Neural progenitor cell (in vitro differentiated cells): ENCODE measurements at regions not wholly inside any gene's neighbourhood (a gene's known extent, or its start where the extent isn't known, plus 50 kb on each side); places are given as distances from the start of the nearest gene placed in this dataset.

Experiments used
- DNase-seq: peaks from one replicate; pipeline ENCODE4 v3.0.0-alpha.2; 2016; ENCODE audit warnings: low spot score
- H2AFZ ChIP-seq: fragments of 200-600 bp; sonication (generic); replicated peaks from 2 replicates; pipeline ENCODE4 v1.6.1; 2016; ENCODE audit warnings: antibody characterized with exemption
- H3F3A ChIP-seq: fragments of 200-600 bp; sonication (generic); 2 replicates; pipeline ENCODE4 v1.6.1; 2016; ENCODE audit warnings: antibody characterized with exemption, low read depth
- H3K27ac ChIP-seq: fragments of 200-600 bp; sonication (generic); 2 replicates; pipeline ENCODE4 v1.5.1; 2016; ENCODE audit warnings: mild to moderate bottlenecking
- H3K27me3 ChIP-seq: fragments of 200-600 bp; sonication (generic); 2 replicates; pipeline ENCODE4 v1.6.1; 2016; ENCODE audit warnings: mild to moderate bottlenecking, moderate library complexity
- H3K36me3 ChIP-seq: fragments of 200-600 bp; sonication (generic); 2 replicates; pipeline ENCODE4 v1.5.1; 2016
- H3K4me1 ChIP-seq: fragments of 200-600 bp; sonication (generic); 2 replicates; pipeline ENCODE4 v1.6.1; 2016; ENCODE audit warnings: mixed run types
- H3K4me2 ChIP-seq: fragments of 200-600 bp; sonication (generic); 2 replicates; pipeline ENCODE4 v1.6.1; 2016
- H3K4me3 ChIP-seq: fragments of 200-600 bp; sonication (generic); 2 replicates; pipeline ENCODE4 v1.5.1; 2016
- H3K79me2 ChIP-seq: fragments of 200-600 bp; sonication (generic); 2 replicates; pipeline ENCODE4 v1.6.1; 2016; ENCODE audit warnings: low read depth
- H3K9ac ChIP-seq: fragments of 200-600 bp; sonication (generic); 2 replicates; pipeline ENCODE4 v1.6.1; 2016
- H3K9me3 ChIP-seq: fragments of 200-600 bp; sonication (generic); 2 replicates; pipeline ENCODE4 v1.5.1; 2016; ENCODE audit warnings: low read depth
- H4K20me1 ChIP-seq: fragments of 200-600 bp; sonication (generic); 2 replicates; pipeline ENCODE4 v1.6.1; 2016; ENCODE audit warnings: low read depth
- H3K27ac Mint-ChIP-seq: 3 replicates; pipeline ENCODE4 v1.8.0; 2021; ENCODE audit warnings: mixed read lengths
- H3K27me3 Mint-ChIP-seq: 2 replicates; pipeline ENCODE4 v1.8.0; 2022; ENCODE audit warnings: low read depth, mild to moderate bottlenecking, inconsistent platforms, moderate library complexity, mixed read lengths; ENCODE audit not compliant: insufficient read depth
- H3K36me3 Mint-ChIP-seq: 3 replicates; pipeline ENCODE4 v1.8.0; 2021; ENCODE audit warnings: mixed read lengths
- H3K4me1 Mint-ChIP-seq: 3 replicates; pipeline ENCODE4 v1.8.0; 2021; ENCODE audit warnings: mixed read lengths
- H3K4me3 Mint-ChIP-seq: 3 replicates; pipeline ENCODE4 v1.8.0; 2021; ENCODE audit warnings: mild to moderate bottlenecking, moderate library complexity, mixed read lengths
- H3K9me3 Mint-ChIP-seq: 3 replicates; pipeline ENCODE4 v1.8.0; 2020; ENCODE audit warnings: mixed read lengths
- CTCF ChIP-seq: fragments of 200-600 bp; sonication (generic); IDR thresholded peaks from 2 replicates; pipeline ENCODE4 v1.5.1; 2017; ENCODE audit warnings: antibody characterized with exemption, mild to moderate bottlenecking
- EZH2 ChIP-seq: fragments of 200-600 bp; sonication (generic); IDR thresholded peaks from 2 replicates; pipeline ENCODE4 v1.6.1; 2017; ENCODE audit warnings: antibody characterized with exemption, mild to moderate bottlenecking, moderate library complexity
- EZH2phosphoT487 ChIP-seq: fragments of 200-600 bp; sonication (generic); IDR thresholded peaks from 2 replicates; pipeline ENCODE4 v1.6.1; 2017; ENCODE audit warnings: antibody characterized with exemption

DNA sequence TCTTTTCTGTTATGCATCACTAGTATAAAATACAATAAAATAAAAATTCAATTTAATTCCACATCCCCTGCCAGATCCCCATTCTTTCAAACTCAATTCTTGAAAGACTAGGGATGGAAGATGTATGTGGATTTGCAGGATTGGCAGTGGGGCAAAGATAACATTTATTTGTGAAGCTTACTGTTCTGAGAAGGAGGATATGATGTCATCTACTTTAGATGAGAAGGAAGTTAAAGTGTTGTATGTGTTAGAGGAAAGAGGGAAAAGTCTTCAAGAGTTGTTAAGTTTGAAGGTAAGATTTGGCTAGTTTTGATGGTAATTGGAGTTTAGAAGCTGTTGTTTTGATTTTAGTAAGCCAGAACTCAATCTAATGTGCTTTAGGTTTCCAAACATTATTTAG lies 845.1 kb upstream of the NR2F2 start:
- Histone ChIP-seq H4K20me1 (no peaks in the 10 kb centered on the region), H3K36me3 (no peaks in the 10 kb centered on the region), H3K27me3 (no peaks in the 10 kb centered on the region), H3K4me3 (no peak overlapping the region), H3F3A (no peaks in the 10 kb centered on the region), H3K9me3 (no peaks in the 10 kb centered on the region), H2AFZ (no peak overlapping the region), H3K27ac (no peak overlapping the region), H3K4me2 (no peak overlapping the region), H3K9ac (no peak overlapping the region), H3K79me2 (no peaks in the 10 kb centered on the region), H3K4me1 (no peaks in the 10 kb centered on the region)
- H3K4me1 Mint-ChIP-seq = no peaks in the 10 kb centered on the region
- H3K9me3 Mint-ChIP-seq = peaks cover 8% of the 10 kb centered on the region
- no peak for TF ChIP-seq CTCF
- no peak for TF ChIP-seq EZH2
- TF ChIP-seq EZH2phosphoT487 = no peak
- no peak overlapping the region for H3K4me3 Mint-ChIP-seq
- H3K27me3 Mint-ChIP-seq = peaks cover 2% of the 10 kb centered on the region
- H3K27ac Mint-ChIP-seq = no peak overlapping the region
- no peak for DNase-seq
- no peaks in the 10 kb centered on the region for H3K36me3 Mint-ChIP-seq

- Histone ChIP-seq H3F3A (no peaks in the 10 kb centered on the region), H3K27ac (no peak overlapping the region), H3K4me3 (no peak overlapping the region), H3K27me3 (no peaks in the 10 kb centered on the region), H2AFZ (no peak overlapping the region), H3K9ac (no peak overlapping the region), H3K4me2 (no peak overlapping the region), H3K36me3 (no peaks in the 10 kb centered on the region), H3K4me1 (no peaks in the 10 kb centered on the region), H3K9me3 (no peaks in the 10 kb centered on the region), H3K79me2 (no peaks in the 10 kb centered on the region), H4K20me1 (no peaks in the 10 kb centered on the region)
- no peak overlapping the region for H3K4me3 Mint-ChIP-seq
- H3K36me3 Mint-ChIP-seq = no peaks in the 10 kb centered on the region
- TF ChIP-seq CTCF = no peak
- no peak for TF ChIP-seq EZH2phosphoT487
- no peak for TF ChIP-seq EZH2
- peaks cover 8% of the 10 kb centered on the region for H3K9me3 Mint-ChIP-seq
- no peak overlapping the region for H3K27ac Mint-ChIP-seq
- no peak for DNase-seq
- H3K27me3 Mint-ChIP-seq = peaks cover 2% of the 10 kb centered on the region
- no peaks in the 10 kb centered on the region for H3K4me1 Mint-ChIP-seq
Observed at GRCh38 chr15:95486224-95486623, 844.3 kb upstream of the NR2F2 start.

- Mint-ChIP-seq H3K9me3 (peaks cover 8% of the 10 kb centered on the region), H3K36me3 (no peaks in the 10 kb centered on the region), H3K4me1 (peaks cover 5% of the 10 kb centered on the region), H3K4me3 (no peak overlapping the region), H3K27me3 (peaks cover 2% of the 10 kb centered on the region), H3K27ac (no peak overlapping the region)
- no peaks in the 10 kb centered on the region for H3K79me2 ChIP-seq
- no peak overlapping the region for H3K9ac ChIP-seq
- TF ChIP-seq EZH2 (no peak), EZH2phosphoT487 (no peak), CTCF (no peak)
- H3K36me3 ChIP-seq = no peaks in the 10 kb centered on the region
- H3K4me3 ChIP-seq = no peak overlapping the region
- no peak overlapping the region for H3K27ac ChIP-seq
- peaks cover 7% of the 10 kb centered on the region for H3K4me1 ChIP-seq
- no peaks in the 10 kb centered on the region for H3K9me3 ChIP-seq
- no peak overlapping the region for H3K4me2 ChIP-seq
- DNase-seq = no peak
- H2AFZ ChIP-seq = no peak overlapping the region
- H4K20me1 ChIP-seq = no peaks in the 10 kb centered on the region
- H3K27me3 ChIP-seq = no peaks in the 10 kb centered on the region
- no peaks in the 10 kb centered on the region for H3F3A ChIP-seq
Observed at GRCh38 chr15:95489103-95489502, 841.4 kb upstream of the NR2F2 start.
